ENCODE measurements at regions not wholly inside any gene's neighbourhood (a gene's known extent, or its start where the extent isn't known, plus 50 kb on each side); places are given as distances from the start of the nearest gene placed in this dataset.

- no TSS peak for BruUV-seq (replicated peaks)
- DNase-seq (ENCODE audit: low read depth, low spot score), result no peak
- ATAC-seq, result no peak
- Histone ChIP-seq H3K9me3 (ENCODE audit: control insufficient read depth, insufficient read depth, low read depth, low read length) (no peaks in the 10 kb centered on the region), H3K4me3 (ENCODE audit: low read depth in 2 of 2, low read length in 2 of 2) (no peak overlapping the region), H3K27me3 (ENCODE audit: control insufficient read depth, insufficient read depth, low read length) (no peaks in the 10 kb centered on the region), H3K27ac (ENCODE audit: low read length) (no peak overlapping the region), H3K36me3 (ENCODE audit: control insufficient read depth, insufficient read depth, low read length) (no peaks in the 10 kb centered on the region), H3K4me1 (ENCODE audit: control insufficient read depth, insufficient read depth, low read length) (no peaks in the 10 kb centered on the region)
- ChIA-PET CTCF (no interaction called here), POLR2A (no interaction called here)
- intact Hi-C loops (cut with micrococcal nuclease; ENCODE audit: unreplicated experiment), result no loop called here
- in situ Hi-C loops (cut with HindIII; ENCODE audit: low pct_unique_long_range_greater_than_20kb, low sequenced_read_pairs), result no loop called here
- no peak for TF ChIP-seq POLR2AphosphoS5 (IDR thresholded peaks at IDR 0.05; ENCODE audit: low read depth, low read length)
- no peak for TF ChIP-seq CTCF (IDR thresholded peaks at IDR 0.05)
- no peak for TF ChIP-seq SIN3A (IDR thresholded peaks at IDR 0.05; ENCODE audit: borderline replicate concordance, insufficient read depth, low read depth, low read length)
- TF ChIP-seq TCF7L2 (IDR thresholded peaks at IDR 0.05; ENCODE audit: low read depth, low read length), result no peak
- no peak for TF ChIP-seq REST (IDR thresholded peaks at IDR 0.05; ENCODE audit: insufficient read depth in 1 of 2, low read depth in 2 of 2, low read length in 1 of 2)
Measured at GRCh38 chr6:1475174-1475573, 85.8 kb downstream of the FOXF2 start.

- CTCF ChIA-PET, result no interaction called here
Measured at GRCh38 chr6:1477432-1478090, 88.2 kb downstream of the FOXF2 start.

More at GRCh38 chr6:1477432-1478090, 88.2 kb downstream of the FOXF2 start:
- H3K27ac ChIP-seq (ENCODE audit: low read length), result no peak overlapping the region
- POLR2A ChIA-PET, result no interaction called here
- H3K36me3 ChIP-seq (ENCODE audit: control insufficient read depth, insufficient read depth, low read length), result no peaks in the 10 kb centered on the region
- intact Hi-C loops (cut with micrococcal nuclease; ENCODE audit: unreplicated experiment) (no loop called here), in situ Hi-C loops (cut with HindIII; ENCODE audit: low pct_unique_long_range_greater_than_20kb, low sequenced_read_pairs) (no loop called here)
- no peaks in the 10 kb centered on the region for H3K27me3 ChIP-seq (ENCODE audit: control insufficient read depth, insufficient read depth, low read length)
- no peak overlapping the region for H3K4me3 ChIP-seq (ENCODE audit: low read depth in 2 of 2, low read length in 2 of 2)
- TF ChIP-seq REST (IDR thresholded peaks at IDR 0.05; ENCODE audit: insufficient read depth in 1 of 2, low read depth in 2 of 2, low read length in 1 of 2), result no peak
- no peak for TF ChIP-seq TCF7L2 (IDR thresholded peaks at IDR 0.05; ENCODE audit: low read depth, low read length)
- TF ChIP-seq SIN3A (IDR thresholded peaks at IDR 0.05; ENCODE audit: borderline replicate concordance, insufficient read depth, low read depth, low read length), result no peak
- TF ChIP-seq CTCF (IDR thresholded peaks at IDR 0.05), result no peak
- no peak for TF ChIP-seq POLR2AphosphoS5 (IDR thresholded peaks at IDR 0.05; ENCODE audit: low read depth, low read length)
- DNase-seq (ENCODE audit: low read depth, low spot score) (no peak), ATAC-seq (no peak)
- BruUV-seq (replicated peaks), result no TSS peak
- H3K9me3 ChIP-seq (ENCODE audit: control insufficient read depth, insufficient read depth, low read depth, low read length), result no peaks in the 10 kb centered on the region
- no peaks in the 10 kb centered on the region for H3K4me1 ChIP-seq (ENCODE audit: control insufficient read depth, insufficient read depth, low read length)
